D721Med (cell line): ENCODE measurements at regions not wholly inside any gene's neighbourhood (a gene's known extent, or its start where the extent isn't known, plus 50 kb on each side); places are given as distances from the start of the nearest gene placed in this dataset.

Experiments used
- DNase-seq: peaks from one replicate; pipeline ENCODE4 v3.0.0; 2011; ENCODE audit warnings: low spot score; ENCODE audit not compliant: insufficient read length
- FAIRE-seq: peaks from 2 replicates; lab custom pipeline; 2011; peaks lifted over from hg19 to GRCh38; lab: Jason Lieb, UNC
- TF ChIP-seq, protein P1 (sequence below): IDR thresholded peaks from 2 replicates; pipeline ENCODE4 v1.5.1; 2012; ENCODE audit warnings: mild to moderate bottlenecking, control low read depth; ENCODE audit not compliant: insufficient read depth; ENCODE audit errors: missing control alignments

GRCh38 chr1:4928186-4928585 is 273.8 kb downstream of the AJAP1 start:
- DNase-seq (no peak), FAIRE-seq (no peak)
- TF ChIP-seq, protein P1, sequence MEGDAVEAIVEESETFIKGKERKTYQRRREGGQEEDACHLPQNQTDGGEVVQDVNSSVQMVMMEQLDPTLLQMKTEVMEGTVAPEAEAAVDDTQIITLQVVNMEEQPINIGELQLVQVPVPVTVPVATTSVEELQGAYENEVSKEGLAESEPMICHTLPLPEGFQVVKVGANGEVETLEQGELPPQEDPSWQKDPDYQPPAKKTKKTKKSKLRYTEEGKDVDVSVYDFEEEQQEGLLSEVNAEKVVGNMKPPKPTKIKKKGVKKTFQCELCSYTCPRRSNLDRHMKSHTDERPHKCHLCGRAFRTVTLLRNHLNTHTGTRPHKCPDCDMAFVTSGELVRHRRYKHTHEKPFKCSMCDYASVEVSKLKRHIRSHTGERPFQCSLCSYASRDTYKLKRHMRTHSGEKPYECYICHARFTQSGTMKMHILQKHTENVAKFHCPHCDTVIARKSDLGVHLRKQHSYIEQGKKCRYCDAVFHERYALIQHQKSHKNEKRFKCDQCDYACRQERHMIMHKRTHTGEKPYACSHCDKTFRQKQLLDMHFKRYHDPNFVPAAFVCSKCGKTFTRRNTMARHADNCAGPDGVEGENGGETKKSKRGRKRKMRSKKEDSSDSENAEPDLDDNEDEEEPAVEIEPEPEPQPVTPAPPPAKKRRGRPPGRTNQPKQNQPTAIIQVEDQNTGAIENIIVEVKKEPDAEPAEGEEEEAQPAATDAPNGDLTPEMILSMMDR: no peak

- TF ChIP-seq, protein P1: no peak
- no peak for FAIRE-seq
- no peak for DNase-seq
Measured at GRCh38 chr1:4924356-4924755, 269.9 kb downstream of the AJAP1 start.

DNA sequence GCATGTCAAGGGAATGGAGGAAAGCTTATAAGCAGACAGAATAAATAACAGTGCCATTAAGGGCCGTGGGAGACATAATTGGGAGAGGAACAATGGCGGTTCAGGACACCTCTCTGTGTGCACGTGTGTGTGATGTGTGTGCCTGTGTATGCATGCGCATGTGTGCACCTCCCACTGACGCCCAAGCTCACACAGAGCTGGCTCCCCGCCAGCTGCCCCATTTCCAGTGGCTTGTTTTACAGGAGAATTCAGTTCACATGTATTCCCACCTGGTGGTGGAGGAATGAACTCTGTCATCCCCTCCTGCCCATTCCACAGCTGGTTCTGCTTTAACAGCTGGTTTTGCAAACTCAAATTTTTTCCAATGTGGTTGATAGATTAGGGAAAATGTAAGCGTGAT is 262.2 kb downstream of the AJAP1 start:
- DNase-seq (no peak), FAIRE-seq (no peak)
- TF ChIP-seq, protein P1: no peak

GRCh38 chr1:4915154-4915553 is 260.7 kb downstream of the AJAP1 start:
- TF ChIP-seq, protein P1: no peak
- DNase-seq: no peak
- no peak for FAIRE-seq

GRCh38 chr1:4908486-4908885 is 254.1 kb downstream of the AJAP1 start:
- no peak for DNase-seq
- FAIRE-seq: no peak
- TF ChIP-seq, protein P1: no peak

- TF ChIP-seq, protein P1: no peak
- FAIRE-seq: no peak
- DNase-seq: no peak
Measured at GRCh38 chr1:4894566-4894965, 240.2 kb downstream of the AJAP1 start.

DNA sequence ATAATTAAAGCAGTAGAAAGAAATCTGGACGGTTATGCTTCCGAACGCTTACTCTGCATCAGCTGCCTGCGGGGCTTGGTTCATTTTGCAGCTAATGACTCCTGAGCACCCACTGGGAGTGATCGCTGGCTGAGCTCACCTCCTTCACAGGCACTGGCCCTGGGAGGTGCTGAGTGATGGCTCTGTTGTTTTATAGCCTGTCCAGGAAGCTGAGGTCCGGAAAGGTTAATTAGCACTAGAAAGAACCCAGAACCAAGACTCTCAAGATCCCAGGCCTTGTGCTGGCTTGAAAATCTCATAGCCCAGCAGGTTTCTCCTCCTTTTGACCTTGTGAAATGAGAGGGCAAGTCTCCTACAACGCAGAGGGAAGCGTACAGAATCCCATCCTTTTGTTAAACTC is 226.2 kb downstream of the AJAP1 start:
- DNase-seq (no peak), FAIRE-seq (no peak)
- TF ChIP-seq, protein P1: no peak
